ENCODE measurements at regions not wholly inside any gene's neighbourhood (a gene's known extent, or its start where the extent isn't known, plus 50 kb on each side); places are given as distances from the start of the nearest gene placed in this dataset.
"Not testable (repeated sequence)": the region's sequence is repeated elsewhere in the genome, so short reads cannot be mapped to it uniquely, and the experiment has no call there.

GRCh38 chr10:65201491-65201890, 1680.3 kb downstream of the REEP3 start:
- no peak for FAIRE-seq

DNA sequence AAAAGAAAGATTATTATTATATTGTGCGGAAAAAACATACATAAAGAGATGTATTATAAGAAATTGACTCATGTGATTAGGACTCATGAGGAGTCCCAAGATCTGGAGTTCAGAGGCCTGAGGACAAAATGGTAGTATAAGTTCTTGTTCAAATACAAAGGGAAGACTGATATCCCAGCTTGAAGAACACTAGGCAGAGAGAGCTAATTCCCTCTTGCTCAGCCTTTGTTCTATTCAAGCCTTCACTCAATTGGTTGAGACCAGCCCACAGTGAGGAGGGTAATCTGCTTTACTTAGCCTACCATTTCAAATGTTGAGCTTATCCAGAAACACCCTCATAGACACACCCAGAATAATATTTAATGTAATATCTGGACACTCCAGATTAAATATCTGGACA, 1683.8 kb downstream of the REEP3 start:
- FAIRE-seq: no peak

- no peak for FAIRE-seq
Observed at GRCh38 chr10:65213170-65213569, 1692.0 kb downstream of the REEP3 start.

- FAIRE-seq: no peak
Observed at GRCh38 chr10:65219444-65219843, 1698.2 kb downstream of the REEP3 start.

- FAIRE-seq: no peak
Observed at GRCh38 chr10:65231148-65231547, 1694.7 kb upstream of the LRRTM3 start.

DNA sequence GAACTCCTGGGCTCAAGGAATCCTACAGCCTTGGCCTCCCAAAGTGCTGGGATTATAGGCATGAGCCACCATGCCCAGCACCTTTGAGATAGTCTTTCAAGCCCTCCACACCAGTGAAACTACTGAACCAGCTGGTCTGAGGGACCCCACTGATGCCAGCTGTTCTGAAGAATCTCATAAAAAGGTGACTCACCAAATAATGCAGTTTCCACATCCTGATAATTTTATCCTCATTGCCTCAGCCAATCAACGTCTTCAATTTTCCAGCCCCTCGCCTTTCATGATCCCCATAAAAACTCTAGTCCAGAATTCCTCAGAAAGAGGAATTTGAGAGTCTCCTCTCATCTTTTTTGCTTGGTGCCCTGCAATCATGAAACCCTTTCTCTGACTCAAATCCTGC, 1691.6 kb upstream of the LRRTM3 start:
- FAIRE-seq: no peak

DNA sequence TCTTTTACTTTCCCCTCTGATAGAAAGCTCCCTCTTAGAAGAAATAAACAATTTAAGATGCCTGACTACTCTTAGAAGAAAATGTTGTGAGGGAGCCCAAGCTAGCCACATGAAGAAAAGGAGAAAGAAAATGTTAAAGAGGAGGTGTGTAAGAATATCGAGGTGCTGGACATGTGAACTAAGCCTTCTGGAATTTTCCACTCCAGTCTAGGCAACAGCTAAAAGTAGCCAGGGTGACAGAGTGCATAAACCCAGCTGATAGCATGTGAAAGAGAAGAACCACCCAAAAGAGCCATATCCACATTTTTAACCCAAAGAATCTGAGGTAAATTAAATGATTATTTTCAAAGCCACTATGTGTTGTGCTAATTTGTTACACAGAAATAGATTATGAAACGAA, 1690.6 kb upstream of the LRRTM3 start:
- FAIRE-seq: no peak

DNA sequence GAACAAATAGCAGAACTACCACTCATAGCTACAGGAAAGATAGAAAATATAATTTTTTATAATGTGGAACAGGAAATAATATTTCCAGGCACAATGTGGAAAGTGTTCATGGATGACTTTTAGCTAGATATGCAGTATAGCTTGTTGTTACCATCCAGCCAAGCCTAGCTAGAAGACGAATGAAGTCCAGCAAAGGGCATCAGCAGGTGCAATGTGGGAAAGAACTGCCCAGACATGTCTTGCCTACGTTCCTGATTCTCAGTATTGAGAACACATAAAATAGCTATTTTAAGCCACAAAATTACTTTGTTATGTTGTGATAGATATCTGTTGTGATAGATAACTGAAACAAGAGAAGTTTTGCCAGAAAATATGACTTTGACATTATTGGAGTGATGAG, 1690.0 kb upstream of the LRRTM3 start:
- FAIRE-seq: no peak

DNA sequence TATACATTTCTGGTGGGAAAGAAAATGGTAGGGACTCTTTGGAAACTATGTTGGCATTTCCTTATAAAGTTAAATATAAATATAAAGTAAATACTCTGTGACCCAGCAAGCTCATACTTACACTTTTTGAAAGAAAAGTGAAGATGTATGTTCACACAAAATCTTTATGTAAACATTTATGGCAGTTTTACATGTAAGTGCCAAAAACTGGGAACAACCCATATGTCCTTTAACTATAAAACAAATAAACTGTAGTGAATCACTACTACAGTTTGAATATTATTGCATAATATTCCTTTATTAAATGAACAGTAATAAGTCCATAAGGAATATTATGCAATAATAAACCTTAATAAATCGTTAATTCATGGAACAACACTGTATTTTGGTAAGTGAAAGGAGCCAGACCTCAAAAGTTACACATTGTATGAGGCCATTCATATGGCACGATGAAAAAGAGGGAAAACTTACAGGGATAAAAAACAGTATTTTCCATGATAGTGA, 1660.3 kb upstream of the LRRTM3 start:
- no peak for FAIRE-seq

DNA sequence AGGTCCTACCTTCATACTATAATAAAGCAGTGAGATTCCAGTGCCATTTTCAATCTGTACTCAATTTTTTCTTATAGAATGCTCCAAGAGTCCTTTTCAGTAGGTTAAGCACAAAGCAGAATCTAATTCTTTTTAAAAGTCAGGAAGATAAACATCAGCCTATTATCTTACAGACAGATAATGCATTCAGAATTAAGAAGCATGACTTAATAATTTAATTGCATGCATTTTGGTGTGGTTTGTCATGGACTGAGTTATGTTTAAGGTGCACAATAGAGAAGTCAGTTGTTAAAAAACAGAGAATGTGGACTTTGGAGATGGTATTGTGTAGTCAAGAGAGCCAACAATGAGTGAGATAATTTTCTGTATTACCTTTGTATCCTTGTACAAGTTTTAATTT, 1656.3 kb upstream of the LRRTM3 start:
- not testable (repeated sequence) for FAIRE-seq

DNA sequence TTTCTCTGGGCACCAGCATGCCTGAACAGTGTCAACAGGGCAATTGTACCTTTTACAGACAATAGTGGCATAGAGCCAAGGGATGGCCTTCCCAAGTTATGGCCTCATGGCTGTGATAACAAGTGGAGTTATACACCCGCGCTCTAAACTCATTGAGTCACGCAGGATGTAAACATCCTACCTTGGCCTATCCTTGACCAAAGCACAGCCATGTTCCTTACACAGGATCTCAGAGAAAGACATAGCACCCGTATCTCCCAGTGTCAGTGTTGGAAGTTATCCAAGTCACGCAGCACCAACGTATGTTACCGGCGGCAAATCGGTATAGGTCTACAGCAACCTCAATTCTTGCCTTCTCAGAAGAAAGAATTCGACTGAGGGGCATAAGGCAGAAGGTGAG, 1654.9 kb upstream of the LRRTM3 start:
- no peak for FAIRE-seq

- no peak for FAIRE-seq
Observed at GRCh38 chr10:65273115-65273514, 1652.7 kb upstream of the LRRTM3 start.

- no peak for FAIRE-seq
Observed at GRCh38 chr10:65275296-65275695, 1650.5 kb upstream of the LRRTM3 start.

GRCh38 chr10:65284495-65285041, 1641.3 kb upstream of the LRRTM3 start:
- no peak for FAIRE-seq

GRCh38 chr10:65285726-65286125, 1640.1 kb upstream of the LRRTM3 start:
- not testable (repeated sequence) for FAIRE-seq

DNA sequence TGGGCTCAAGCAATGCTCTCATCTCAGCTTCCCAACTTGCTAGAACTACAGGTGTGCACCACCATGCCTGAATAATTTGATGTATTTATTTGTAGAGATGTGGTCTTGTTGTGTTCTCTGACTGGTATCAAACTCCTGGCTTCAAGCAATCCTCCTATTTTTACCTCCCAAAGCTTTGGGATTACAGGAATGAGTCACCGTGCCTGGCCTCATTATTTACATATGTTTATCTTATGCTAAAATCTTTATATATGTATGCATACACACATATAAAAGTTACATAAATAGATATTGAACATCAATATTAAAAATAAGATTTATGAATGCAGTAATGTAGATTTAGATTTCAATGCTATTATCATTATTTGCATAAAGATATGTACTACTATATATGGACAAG, 1634.5 kb upstream of the LRRTM3 start:
- no peak for FAIRE-seq

- no peak for FAIRE-seq
Observed at GRCh38 chr10:65292551-65292950, 1633.3 kb upstream of the LRRTM3 start.

DNA sequence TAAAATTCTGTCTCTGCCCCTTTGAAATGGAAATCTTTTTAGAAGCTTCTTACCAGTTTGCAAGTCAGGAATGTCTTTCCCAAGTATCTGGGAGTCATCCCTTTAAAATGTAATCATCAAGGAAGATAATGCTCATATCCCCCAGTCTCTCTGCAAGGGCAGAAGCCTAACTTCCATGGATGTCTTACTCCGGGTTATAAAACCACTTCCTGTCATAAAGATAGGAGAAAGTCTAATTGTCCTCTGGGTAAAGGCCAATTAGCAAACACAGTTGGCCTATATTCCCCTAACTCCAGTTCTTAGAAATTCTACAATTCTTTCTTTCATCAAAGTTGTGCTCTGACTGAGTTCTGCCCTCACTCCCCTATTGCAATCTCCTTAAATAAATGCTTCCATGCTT, 1631.5 kb upstream of the LRRTM3 start:
- FAIRE-seq: no peak

DNA sequence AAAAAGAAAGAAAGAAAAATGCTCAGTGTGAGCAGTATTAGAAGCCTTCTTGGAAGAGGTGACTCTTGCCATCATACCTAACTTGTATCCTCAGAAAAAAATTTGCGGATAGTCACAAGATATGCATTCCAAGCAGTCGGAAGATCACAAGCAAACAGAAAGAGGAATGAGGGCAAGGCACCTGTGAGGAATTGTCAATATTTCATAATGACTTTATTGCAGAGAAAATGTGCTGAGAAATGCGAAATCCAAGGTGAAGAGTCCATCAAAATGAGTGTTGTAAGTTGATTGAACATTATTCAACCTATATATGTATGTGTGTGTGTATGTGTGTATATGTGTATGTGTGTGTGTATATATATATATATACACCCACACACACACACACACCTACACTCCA, 1624.7 kb upstream of the LRRTM3 start:
- FAIRE-seq: no peak

- no peak for FAIRE-seq
Observed at GRCh38 chr10:65306201-65306600, 1619.6 kb upstream of the LRRTM3 start.

- no peak for FAIRE-seq
Observed at GRCh38 chr10:65312876-65313275, 1613.0 kb upstream of the LRRTM3 start.

DNA sequence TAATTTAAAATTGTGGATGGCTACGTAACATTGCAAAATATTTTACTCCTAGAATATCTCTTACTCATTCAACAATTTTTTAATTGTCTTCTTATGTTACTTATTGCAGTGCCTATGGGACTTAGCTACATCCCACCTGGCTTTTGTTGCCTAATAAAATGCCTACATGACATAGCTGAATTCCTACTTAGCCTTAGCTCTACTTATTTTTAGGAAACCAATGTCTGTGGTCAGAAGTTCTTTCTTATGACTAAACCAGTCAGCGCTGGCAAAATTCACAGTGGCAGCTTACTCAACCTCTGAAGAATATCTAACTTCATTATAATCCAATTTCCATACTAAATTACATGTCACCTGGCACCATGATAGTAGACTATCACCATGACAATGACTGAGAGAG, 1612.4 kb upstream of the LRRTM3 start:
- no peak for FAIRE-seq

DNA sequence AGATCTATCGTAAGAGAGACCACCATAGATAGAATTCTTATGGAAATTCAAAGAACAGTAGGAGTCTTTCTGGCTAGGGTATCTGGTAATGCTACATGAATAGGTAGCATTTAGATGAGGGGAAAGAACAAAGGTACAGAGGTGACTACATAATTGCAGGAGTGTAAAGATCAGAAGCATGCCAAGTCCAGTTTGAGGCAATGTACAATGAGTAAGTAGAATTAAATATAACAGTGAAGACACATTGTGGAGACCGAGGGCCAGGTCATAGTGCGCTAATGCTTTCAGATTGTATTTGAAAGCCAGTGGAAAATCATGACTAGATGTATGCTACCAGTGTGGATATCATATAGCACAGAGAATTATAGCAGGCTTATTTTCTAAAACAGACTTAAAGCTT, 1611.6 kb upstream of the LRRTM3 start:
- FAIRE-seq: no peak

DNA sequence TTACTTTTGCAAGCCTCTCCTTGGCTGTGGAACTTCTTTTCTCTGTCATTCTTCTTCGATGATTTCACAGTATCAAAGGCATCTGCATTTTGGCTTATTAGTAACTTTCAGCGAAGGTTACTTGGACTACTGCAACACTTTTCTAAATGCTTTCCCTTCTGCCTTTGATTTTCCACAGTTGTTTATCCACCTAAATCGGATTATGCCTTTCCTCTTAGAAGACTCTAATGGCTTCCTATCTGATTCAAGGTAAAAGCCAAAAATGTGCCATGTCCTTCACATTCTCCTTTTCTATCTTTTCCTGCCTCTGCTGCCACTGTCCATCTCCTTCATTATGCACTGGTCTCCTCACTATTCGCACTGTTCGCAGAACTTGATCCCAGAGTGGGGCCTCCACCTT, 1606.3 kb upstream of the LRRTM3 start:
- no peak for FAIRE-seq

- FAIRE-seq: no peak
Observed at GRCh38 chr10:65320236-65321026, 1605.4 kb upstream of the LRRTM3 start.

Measured in islet of Langerhans (tissue), 1 donor.